Large intestine (tissue), 3 donors: ENCODE measurements at regions not wholly inside any gene's neighbourhood (a gene's known extent, or its start where the extent isn't known, plus 50 kb on each side); places are given as distances from the start of the nearest gene placed in this dataset.
A peak's percentile ranks its signal among the peaks of the same experiment; 100 is the strongest.

ENCODE experiments used
- DNase-seq, 2 donors: peaks; one replicate each; pipeline versions ENCODE4 v3.0.0 to v3.0.0-alpha.2; 2013
- H3K27ac ChIP-seq: one replicate; pipeline ENCODE4 v1.5.1; 2013; ENCODE audit warnings: low read length
- H3K27me3 ChIP-seq: 2 replicates; pipeline ENCODE4 v1.6.1; 2013; ENCODE audit warnings: low read length; ENCODE audit not compliant: control insufficient read depth, insufficient read depth
- H3K36me3 ChIP-seq: 2 replicates; pipeline ENCODE4 v1.6.1; 2013; ENCODE audit warnings: low read length; ENCODE audit not compliant: control insufficient read depth, insufficient read depth
- H3K4me1 ChIP-seq: one replicate; pipeline ENCODE4 v1.6.1; 2013; ENCODE audit warnings: low read length; ENCODE audit not compliant: control insufficient read depth, insufficient read depth
- H3K4me3 ChIP-seq: one replicate; pipeline ENCODE4 v1.5.1; 2013; ENCODE audit warnings: low read length
- H3K9me3 ChIP-seq: one replicate; pipeline ENCODE4 v1.6.1; 2013; ENCODE audit warnings: mild to moderate bottlenecking, low read depth, low read length, moderate library complexity; ENCODE audit not compliant: control insufficient read depth
- WGBS: methylation state at CpG from one replicate; pipeline ENCODE4 v1.1.5; 2013; ENCODE audit warnings: low lambda C conversion rate; ENCODE audit not compliant: insufficient coverage; 5-methylcytosine and 5-hydroxymethylcytosine counted together

DNA sequence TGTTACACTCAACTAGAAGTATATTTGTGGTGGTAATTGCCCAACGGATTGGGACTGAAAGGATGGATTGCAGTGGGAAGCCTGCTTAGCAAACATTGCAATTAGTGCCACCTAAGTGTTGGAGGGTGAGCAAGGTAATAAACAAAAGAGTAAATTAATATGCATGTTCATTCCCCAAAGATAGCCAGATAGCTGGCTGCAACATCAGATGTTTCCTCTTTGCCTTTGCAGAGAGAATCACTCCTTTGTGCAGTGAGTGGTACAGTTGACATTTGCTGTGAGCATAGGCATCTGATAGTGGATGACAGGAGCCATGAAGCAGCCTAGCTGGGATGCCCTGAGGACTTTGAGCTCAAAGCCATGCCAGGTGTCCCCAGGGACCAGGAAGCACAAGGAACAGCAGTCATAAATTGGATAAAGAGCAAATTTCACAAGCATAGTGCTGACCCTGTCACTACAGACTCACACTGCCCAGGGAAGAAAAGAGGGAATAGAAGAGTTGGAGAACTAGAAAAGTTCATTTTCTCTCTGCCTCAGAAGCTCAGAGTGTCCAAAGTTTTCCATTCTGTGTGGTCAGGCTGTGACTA is 336.1 kb upstream of the SLC30A5 start:
- DNase-seq: peak; percentile 83 to 87
- H3K4me1 ChIP-seq: peaks cover 6% of the 10 kb centered on the region
- H3K4me3 ChIP-seq: no peak overlapping the region
- H3K36me3 ChIP-seq: no peaks in the 10 kb centered on the region
- H3K27ac ChIP-seq: peak overlapping the region; percentile 36
- no CpG with 5 or more reads among the region's 1 CpG for WGBS
- no peaks in the 10 kb centered on the region for H3K27me3 ChIP-seq
- no peaks in the 10 kb centered on the region for H3K9me3 ChIP-seq

DNA sequence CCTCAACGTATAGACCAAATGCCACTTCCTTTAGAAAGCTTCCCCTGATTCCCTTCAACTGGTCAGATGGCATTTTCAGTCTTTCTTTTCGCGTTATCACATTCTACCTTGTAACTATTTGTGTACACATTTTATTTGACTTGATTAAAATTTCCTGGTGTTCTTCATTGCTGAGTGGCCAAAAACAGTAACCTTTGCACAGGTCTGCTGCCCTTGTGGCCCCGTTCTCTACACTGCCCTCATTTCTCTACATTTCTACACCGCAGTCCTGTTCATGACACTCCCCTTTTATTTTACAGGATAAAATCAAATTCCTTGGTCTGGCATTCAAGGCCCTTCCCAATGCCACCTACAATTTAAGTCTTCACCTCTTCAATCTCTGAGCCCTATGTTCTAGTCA is 334.2 kb upstream of the SLC30A5 start:
- Histone ChIP-seq H3K9me3 (no peaks in the 10 kb centered on the region), H3K4me1 (peaks cover 6% of the 10 kb centered on the region), H3K27ac (no peak overlapping the region), H3K4me3 (no peak overlapping the region), H3K27me3 (no peaks in the 10 kb centered on the region), H3K36me3 (no peaks in the 10 kb centered on the region)
- 97% methylated on average over 3 of the region's 5 CpGs for WGBS
- DNase-seq: no peak

DNA sequence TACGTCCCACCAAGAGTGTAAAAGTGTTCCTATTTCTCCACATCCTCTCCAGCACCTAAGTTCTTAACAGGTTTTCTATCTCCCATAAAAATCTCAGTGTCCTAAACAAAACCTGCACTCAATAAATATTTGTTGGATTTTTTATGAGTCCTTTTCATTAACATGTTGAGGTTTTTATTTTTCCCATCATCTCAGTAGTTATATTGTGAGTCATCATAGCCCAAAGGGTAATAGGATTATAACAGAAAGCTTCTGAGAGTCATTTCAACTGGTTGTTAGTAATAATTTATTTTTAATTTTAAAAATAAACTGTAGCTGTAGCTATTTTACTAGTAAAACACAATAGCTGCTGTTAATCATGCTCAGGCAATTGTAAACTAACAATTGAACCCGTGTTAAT is 331.6 kb upstream of the SLC30A5 start:
- H3K27ac ChIP-seq: no peak overlapping the region
- H3K36me3 ChIP-seq: no peaks in the 10 kb centered on the region
- peaks cover 6% of the 10 kb centered on the region for H3K4me1 ChIP-seq
- H3K9me3 ChIP-seq: no peaks in the 10 kb centered on the region
- WGBS: 93% methylated on average over 2 of the region's 2 CpGs
- no peak for DNase-seq
- no peak overlapping the region for H3K4me3 ChIP-seq
- H3K27me3 ChIP-seq: no peaks in the 10 kb centered on the region

DNA sequence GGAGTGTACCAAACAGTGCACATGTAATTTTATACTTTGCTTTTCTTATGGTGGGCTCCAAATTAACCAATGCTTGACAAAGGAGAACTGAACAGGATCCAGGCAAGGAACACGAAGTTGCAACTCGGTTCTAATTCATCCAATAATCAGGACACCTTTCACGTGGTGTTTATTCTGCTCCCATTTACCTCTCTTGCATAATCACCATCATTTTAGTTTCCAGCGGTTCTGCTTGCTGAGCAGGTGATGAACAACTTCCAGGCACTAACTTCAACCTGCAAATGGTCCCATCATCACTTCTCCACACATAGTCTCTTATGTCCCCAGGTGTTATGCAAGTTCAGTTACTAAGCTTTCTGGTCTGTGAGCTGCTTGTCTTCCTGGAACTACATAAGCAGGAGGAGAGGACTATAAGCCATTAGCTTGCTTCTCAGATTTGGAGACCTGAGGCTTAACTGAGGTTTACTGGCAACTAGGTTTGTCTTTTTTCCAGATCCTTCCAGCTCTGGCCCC is 326.8 kb upstream of the SLC30A5 start:
- H3K4me1 ChIP-seq: no peaks in the 10 kb centered on the region
- H3K27ac ChIP-seq: no peak overlapping the region
- no peaks in the 10 kb centered on the region for H3K27me3 ChIP-seq
- H3K36me3 ChIP-seq: no peaks in the 10 kb centered on the region
- H3K4me3 ChIP-seq: no peak overlapping the region
- DNase-seq: no peak
- 89% methylated on average over 3 of the region's 4 CpGs for WGBS
- H3K9me3 ChIP-seq: no peaks in the 10 kb centered on the region

DNA sequence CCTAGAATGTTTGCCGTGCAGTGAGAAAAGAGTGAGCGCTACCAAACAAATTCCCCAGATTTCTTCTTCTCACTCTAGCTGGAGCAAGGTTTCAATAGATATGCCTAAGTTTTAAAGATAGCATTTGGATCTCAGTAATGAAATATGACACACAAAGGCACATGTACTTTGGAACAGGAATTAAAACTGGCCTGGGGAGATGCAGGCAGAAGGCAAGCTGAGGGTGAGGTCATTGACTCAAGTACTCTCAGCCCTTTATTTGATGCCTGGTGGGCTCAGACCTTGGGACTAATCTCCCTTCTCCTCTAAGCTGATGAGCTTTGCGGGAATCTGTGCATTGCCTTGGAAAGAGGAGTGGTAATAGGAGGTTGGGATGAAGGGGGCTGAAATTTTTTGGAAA is 323.3 kb upstream of the SLC30A5 start:
- Histone ChIP-seq H3K4me3 (no peak overlapping the region), H3K36me3 (no peaks in the 10 kb centered on the region), H3K9me3 (peaks cover 2% of the 10 kb centered on the region), H3K4me1 (no peaks in the 10 kb centered on the region), H3K27ac (no peak overlapping the region), H3K27me3 (no peaks in the 10 kb centered on the region)
- no CpG with 5 or more reads among the region's 3 CpGs for WGBS
- DNase-seq: peak; percentile 13 to 54

DNA sequence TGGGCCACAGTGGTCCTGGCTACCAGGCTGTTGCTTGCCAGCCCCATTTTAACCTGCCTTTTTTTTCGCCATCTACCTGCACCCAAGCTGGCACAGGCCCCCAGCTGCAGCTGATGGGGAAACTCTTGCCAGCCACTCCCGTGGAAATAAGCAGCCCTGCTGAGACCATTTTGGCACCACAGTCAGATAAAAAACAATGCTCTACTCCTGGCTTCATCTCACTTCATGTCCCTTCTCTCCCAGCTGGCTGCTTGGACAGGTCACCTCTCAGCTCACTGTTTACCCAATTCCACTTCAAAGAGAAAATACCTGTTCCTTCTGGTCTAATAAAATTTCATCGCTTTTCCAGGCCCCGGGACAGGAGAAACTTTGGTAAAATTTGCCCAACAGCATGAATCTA is 322.6 kb upstream of the SLC30A5 start:
- Histone ChIP-seq H3K27ac (no peak overlapping the region), H3K4me1 (no peaks in the 10 kb centered on the region), H3K4me3 (no peak overlapping the region), H3K27me3 (no peaks in the 10 kb centered on the region), H3K36me3 (no peaks in the 10 kb centered on the region), H3K9me3 (peaks cover 2% of the 10 kb centered on the region)
- no peak for DNase-seq
- WGBS: no CpG with 5 or more reads among the region's 4 CpGs

DNA sequence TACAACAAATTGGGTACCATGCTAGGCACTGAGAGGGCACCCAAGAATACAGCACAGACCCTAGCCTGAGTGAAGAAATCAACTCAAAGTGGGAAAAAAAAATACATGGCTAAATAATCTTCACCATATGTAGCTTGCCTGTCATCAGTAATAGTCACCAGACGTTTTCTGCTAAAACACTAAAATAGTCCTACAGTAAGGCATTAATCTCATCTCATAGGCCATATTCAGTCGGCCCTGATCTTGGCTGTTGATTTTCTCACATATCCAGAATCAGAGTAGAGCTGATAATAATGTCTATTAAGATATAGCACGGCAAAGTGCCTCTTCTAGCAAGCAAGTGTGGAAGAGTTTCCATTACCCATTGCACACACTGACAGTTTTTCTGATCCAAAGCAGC is 322.1 kb upstream of the SLC30A5 start:
- peaks cover 2% of the 10 kb centered on the region for H3K9me3 ChIP-seq
- peaks cover 1% of the 10 kb centered on the region for H3K4me1 ChIP-seq
- no CpG with 5 or more reads among the region's 3 CpGs for WGBS
- no peak overlapping the region for H3K27ac ChIP-seq
- no peaks in the 10 kb centered on the region for H3K36me3 ChIP-seq
- no peak for DNase-seq
- no peak overlapping the region for H3K4me3 ChIP-seq
- H3K27me3 ChIP-seq: no peaks in the 10 kb centered on the region

DNA sequence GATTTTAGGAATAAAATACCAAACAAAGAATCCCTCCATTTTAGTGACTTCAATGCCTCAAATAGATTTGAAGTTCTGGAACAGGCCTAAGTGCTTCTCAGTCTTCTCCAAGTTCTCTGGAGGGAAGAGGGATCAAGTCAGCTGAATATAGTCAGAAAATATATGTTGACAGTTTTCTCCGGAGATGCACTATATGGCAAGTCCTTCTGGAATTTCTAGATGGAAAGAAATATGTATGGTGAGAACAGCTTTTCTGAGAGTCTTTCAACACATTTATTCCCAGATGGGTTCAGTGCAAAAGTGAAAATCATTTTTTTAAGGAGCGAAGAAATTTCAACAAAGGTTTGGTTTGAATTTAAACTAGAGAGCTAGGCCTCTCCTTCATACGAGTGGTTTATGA is 317.4 kb upstream of the SLC30A5 start:
- peaks cover 23% of the 10 kb centered on the region for H3K4me1 ChIP-seq
- H3K27ac ChIP-seq: peak overlapping the region; percentile 90
- DNase-seq: no peak
- H3K9me3 ChIP-seq: peaks cover 2% of the 10 kb centered on the region
- H3K4me3 ChIP-seq: no peak overlapping the region
- no peaks in the 10 kb centered on the region for H3K27me3 ChIP-seq
- no CpG with 5 or more reads among the region's 3 CpGs for WGBS
- no peaks in the 10 kb centered on the region for H3K36me3 ChIP-seq

DNA sequence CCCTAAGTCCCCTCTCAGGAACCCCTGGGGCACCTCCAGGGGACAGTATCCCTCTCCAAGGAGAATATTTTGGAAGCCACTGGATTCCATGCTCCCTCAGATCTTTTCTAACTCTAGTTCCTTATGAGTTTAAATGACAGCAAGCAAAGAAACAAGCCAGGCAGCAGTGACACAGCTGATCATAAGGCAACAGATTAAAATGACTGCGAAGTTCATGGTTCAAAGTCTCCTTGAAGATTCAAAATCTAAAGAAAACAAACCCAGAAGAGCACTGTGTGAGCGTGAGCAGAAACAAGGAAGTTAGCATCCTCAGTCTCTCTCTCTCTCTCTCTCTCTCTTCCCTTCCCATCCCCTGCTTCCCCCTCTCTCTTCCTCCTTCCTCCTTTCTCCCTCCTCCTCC is 316.7 kb upstream of the SLC30A5 start:
- no peaks in the 10 kb centered on the region for H3K27me3 ChIP-seq
- no peak overlapping the region for H3K4me3 ChIP-seq
- peaks cover 2% of the 10 kb centered on the region for H3K9me3 ChIP-seq
- WGBS: no CpG with 5 or more reads among the region's 2 CpGs
- peak overlapping the region; percentile 90 for H3K27ac ChIP-seq
- no peaks in the 10 kb centered on the region for H3K36me3 ChIP-seq
- peaks cover 23% of the 10 kb centered on the region for H3K4me1 ChIP-seq
- peak; percentile 73 to 90 for DNase-seq

DNA sequence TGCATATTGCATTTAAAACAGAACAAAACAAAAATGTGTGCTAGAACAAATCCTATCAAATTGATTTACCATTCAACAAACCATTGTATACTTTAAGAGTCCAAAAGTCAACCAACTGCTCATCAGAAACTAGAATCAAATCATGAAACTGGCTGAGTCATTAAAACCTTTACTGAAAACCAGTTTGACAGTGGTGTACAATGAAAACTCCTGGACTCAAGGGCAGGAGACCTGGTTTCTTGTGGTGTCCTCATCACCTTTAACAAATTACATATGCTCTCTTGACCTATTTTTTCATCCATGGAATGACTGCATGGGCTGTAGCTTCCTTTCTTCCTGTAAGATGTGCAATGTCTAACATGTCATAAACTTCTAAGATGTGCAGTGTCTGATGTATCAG is 315.3 kb upstream of the SLC30A5 start:
- H3K36me3 ChIP-seq: no peaks in the 10 kb centered on the region
- H3K27me3 ChIP-seq: no peaks in the 10 kb centered on the region
- peaks cover 23% of the 10 kb centered on the region for H3K4me1 ChIP-seq
- peak; percentile 72 to 74 for DNase-seq
- no peak overlapping the region for H3K4me3 ChIP-seq
- H3K9me3 ChIP-seq: no peaks in the 10 kb centered on the region
- peak overlapping the region; percentile 90 for H3K27ac ChIP-seq

DNA sequence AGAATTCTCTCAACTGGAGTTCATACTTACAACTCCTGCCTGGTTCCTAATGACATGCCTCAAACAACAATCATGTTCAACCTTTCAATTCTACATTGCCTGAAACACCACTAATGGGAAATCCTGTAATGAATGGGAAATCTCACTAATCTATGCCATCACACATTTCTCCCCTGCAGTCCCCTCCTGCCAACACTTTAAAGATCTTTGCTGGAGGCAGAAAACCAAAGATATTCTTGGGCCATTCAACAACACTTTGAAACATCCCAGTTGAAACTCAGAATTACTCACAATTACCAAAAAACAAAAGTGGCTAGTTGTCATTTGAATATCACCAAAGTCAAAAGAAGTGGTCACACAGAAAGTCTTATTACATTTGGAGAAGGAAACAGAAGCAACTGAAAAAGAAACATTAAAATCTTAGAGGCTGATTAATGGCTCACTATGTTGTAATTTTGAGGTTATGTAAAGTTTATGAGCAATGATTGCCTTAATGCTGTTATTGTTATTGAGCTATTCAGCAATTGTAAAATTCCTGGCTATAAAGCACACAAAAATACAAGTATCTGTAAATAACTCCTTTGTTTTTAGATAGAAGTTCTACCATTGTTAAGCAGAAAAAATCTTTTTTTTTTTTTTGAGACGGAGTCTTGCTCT is 313.4 kb upstream of the SLC30A5 start:
- Histone ChIP-seq H3K9me3 (no peaks in the 10 kb centered on the region), H3K27ac (no peak overlapping the region)
- WGBS: no CpG with 5 or more reads among the region's 1 CpG

More for the DNA sequence above, 313.4 kb upstream of the SLC30A5 start:
- H3K4me3 ChIP-seq: no peak overlapping the region
- no peak for DNase-seq
- no peaks in the 10 kb centered on the region for H3K36me3 ChIP-seq
- no peaks in the 10 kb centered on the region for H3K27me3 ChIP-seq
- peaks cover 23% of the 10 kb centered on the region for H3K4me1 ChIP-seq
